HG02642 (cell line): ENCODE measurements at regions not wholly inside any gene's neighbourhood (a gene's known extent, or its start where the extent isn't known, plus 50 kb on each side); places are given as distances from the start of the nearest gene placed in this dataset.
"Not testable (repeated sequence)": the region's sequence is repeated elsewhere in the genome, so short reads cannot be mapped to it uniquely, and the experiment has no call there.

Experiments
- ATAC-seq: cut with Tn5 transposase; IDR thresholded peaks from one replicate; pipeline ENCODE4 v1.9.1; 2021; ENCODE audit warnings: mild to moderate bottlenecking; ENCODE audit not compliant: unreplicated experiment, poor library complexity

- ATAC-seq, result no peak
These were observed 234.6 kb downstream of the FGF9 start for GRCh38 chr13:21905486-21905885.

DNA sequence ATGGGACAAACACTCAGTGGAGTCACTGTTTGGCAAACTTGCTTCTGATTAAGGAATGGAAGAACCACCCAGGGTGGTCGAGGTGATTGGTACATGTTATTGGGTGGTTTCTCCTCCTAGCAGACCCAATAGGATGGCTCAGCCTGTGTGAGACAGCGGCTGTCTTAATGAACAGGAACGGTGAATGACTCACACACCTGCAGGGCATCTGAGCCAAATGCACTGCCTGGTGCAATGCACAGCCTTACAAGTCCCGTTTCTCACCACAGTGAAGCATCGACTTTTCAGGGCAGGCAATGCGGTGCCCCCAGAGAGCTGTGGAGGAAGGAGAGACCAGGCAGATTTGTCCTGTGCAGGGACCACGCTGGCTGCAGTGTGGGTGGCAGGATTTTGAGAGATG is 238.5 kb downstream of the FGF9 start:
- ATAC-seq, result no peak

- ATAC-seq, result no peak
These were observed 239.7 kb downstream of the FGF9 start for GRCh38 chr13:21910546-21910945.

DNA sequence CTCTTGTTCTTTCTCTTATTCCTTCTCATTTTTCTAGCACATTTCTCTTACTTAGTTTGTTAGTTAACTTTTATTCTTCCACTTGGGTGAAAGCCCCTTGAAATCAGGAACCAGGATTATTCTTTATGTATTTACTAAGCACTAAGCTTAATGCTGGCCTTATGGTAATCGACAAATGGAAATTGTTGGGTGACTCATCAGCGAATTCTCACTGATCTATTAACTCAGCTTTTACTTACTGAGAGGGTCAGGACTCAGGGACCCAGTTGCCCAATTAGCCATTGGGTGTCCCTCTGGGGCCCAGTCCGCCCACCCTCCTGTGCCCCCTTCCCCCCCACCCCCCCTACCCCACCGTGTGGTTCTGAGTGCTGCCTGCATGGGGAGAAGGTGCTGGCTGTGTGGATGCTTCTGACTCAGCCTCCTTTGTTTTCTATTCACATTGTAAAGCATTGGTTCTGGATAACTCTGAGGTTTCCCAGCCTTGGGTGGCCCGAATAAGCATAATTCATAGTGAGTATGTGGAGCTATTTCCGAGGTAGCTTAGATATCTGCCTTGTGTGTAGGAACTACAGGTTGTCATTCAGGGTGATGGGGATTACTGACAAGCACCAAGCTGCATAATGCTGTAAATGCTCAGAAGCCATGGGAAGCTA is 240.9 kb downstream of the FGF9 start:
- no peak for ATAC-seq

GRCh38 chr13:21913010-21913409 is 242.1 kb downstream of the FGF9 start:
- ATAC-seq, result no peak

DNA sequence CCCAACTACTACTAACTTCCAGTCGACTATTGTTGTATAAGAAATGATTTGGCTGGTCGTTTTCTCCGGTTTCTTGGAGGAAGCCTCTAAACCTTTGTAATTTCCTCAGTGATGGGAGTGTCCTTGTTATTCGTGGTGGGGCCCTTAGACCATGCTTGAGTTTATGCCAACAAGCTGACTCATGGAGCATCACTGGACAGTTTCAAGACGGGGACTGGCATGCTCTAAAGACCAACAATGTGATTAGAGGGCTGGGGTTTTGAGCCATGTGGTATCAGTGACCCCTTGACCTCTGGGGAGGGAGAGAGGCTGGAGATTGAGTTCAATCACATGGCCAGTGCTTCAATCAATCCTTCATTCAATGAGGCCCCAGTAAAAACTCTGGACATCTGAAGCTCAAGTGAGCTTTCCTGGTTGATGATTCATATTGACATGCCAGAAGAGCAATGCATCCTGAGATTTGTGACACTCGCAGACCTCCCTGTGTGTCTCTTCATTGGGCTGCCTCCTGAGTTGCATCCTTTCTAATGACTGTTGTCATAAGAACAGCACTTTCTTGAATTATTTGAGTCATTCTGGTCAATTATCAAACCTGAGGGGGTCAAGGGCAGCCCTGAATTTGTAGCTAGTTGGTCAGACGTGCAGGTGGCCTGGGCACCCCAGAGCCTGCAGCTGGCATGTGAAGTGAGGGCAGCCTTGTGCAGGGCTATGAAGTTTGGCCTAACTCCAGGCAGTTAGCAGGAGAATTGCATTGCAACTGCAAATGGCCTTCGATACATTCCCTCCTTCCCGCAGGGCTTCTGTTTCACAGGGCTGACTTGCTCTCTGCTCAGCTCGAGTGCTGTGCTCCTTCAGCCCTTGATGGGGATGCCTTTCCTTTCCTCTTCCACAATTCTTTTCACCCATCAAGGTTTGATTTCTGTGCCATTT is 246.5 kb downstream of the FGF9 start:
- no peak for ATAC-seq

GRCh38 chr13:21920802-21921201 is 249.9 kb downstream of the FGF9 start:
- ATAC-seq, result not testable (repeated sequence)

GRCh38 chr13:21924958-21925357 is 254.1 kb downstream of the FGF9 start:
- no peak for ATAC-seq

- ATAC-seq, result no peak
These were observed 254.8 kb downstream of the FGF9 start for GRCh38 chr13:21925720-21926119.

DNA sequence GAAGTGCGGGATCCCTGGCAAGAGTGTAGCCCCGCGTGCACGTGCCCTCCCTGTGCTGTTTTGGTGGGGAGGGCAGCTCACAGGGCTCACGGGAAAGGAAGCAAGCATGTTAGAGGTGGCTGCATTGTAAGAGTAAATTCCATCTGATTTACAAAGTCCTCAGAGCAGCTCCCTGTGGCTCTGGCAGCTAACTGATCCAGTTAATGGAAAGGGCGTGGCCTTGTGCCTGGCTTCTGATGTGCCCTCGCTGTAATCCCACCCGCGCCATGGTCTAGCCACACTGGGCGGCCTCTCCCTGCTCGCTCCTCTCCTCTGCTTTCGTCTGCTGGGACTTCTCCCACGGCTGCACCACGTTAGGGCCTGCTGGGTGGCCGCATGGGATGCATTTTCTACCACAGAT is 258.5 kb downstream of the FGF9 start:
- ATAC-seq, result no peak

DNA sequence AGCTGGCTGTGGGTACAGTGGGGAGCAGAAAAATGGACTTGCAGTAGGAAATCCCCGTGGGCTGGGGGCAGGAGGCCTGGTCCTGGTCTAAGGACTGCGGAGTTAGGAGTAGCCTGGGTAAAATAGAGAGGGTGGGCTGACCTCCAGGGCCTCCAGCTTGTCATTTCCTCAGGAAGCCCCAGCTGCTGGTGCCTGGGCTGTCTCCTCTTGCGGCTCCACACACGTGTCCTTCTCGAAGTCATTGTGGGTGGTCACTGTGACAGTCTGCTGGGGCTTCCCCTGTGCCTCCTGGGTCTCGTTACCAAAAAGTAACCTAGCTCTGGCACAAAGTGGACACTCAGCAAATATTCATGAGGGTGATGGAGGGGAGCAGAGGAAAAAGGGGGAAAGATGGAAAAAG is 259.7 kb downstream of the FGF9 start:
- no peak for ATAC-seq

DNA sequence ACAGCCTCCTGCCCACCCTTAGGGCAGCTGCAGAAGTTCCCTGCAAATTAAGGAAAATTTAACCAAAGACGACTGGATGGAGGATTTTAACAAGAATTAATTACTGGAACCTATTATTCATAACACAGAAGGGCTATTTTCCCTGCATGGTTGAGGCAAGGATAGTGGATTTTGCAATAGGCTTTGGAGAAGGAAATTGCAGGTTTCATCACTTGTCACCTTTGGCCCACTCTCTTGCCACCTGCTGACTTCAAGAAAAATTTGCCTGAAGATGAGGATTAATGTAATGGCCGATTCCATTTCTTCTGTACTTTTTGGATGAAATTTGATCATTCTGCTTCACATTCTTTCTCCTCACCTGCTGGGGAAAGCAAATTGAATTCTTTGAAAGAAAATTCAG is 261.7 kb downstream of the FGF9 start:
- ATAC-seq, result no peak

- no peak for ATAC-seq
These were observed 262.1 kb downstream of the FGF9 start for GRCh38 chr13:21932996-21933395.

- no peak for ATAC-seq
These were observed 263.4 kb downstream of the FGF9 start for GRCh38 chr13:21934284-21934683.

DNA sequence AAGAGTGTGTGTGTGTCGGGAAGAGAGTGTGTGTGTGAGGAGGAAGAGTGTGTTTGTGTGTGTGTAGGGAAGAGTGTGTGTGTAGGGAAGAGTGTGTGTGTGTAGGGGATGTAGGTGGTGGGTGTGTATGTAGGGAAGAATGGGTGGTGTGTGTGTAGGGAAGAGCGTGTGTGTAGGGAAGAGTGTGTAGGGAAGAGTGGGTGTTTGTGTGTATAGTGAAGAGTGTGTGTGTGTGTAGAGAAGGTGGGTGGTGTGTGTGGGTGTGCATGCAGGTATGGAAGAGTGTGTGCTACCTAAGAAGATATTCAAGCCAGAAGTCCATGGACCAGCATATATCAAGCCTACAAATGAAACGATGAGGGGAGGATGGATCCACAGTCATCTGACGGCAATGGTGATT is 265.8 kb downstream of the FGF9 start:
- ATAC-seq, result no peak

GRCh38 chr13:21938168-21938567 is 267.3 kb downstream of the FGF9 start:
- no peak for ATAC-seq

- ATAC-seq, result no peak
These were observed 267.8 kb downstream of the FGF9 start for GRCh38 chr13:21938636-21939035.

DNA sequence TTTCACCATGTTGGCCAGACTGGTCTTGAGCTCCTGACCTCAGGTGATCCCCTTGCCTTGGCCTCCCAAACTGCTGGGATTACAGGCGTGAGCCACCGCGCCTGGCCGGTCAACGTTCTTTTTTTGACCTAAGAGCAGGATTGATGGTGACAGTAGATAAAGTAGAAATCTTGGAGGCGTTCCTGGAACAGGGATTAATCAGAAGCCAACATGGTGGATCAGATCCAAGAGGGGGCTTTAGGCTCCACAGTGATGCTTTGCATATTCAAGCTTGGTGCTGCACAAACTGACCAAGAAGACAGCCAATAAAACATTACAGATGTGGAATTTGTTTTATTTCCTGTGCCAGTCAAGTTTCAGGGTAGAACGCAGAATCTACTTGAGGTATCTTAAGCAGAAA is 271.2 kb downstream of the FGF9 start:
- ATAC-seq, result no peak

- ATAC-seq, result no peak
These were observed 273.7 kb downstream of the FGF9 start for GRCh38 chr13:21944610-21945009.

GRCh38 chr13:21945195-21945594 is 274.3 kb downstream of the FGF9 start:
- no peak for ATAC-seq

- no peak for ATAC-seq
These were observed 276.1 kb downstream of the FGF9 start for GRCh38 chr13:21946964-21947363.
